ENCODE measurements at regions not wholly inside any gene's neighbourhood (a gene's known extent, or its start where the extent isn't known, plus 50 kb on each side); places are given as distances from the start of the nearest gene placed in this dataset.

DNA sequence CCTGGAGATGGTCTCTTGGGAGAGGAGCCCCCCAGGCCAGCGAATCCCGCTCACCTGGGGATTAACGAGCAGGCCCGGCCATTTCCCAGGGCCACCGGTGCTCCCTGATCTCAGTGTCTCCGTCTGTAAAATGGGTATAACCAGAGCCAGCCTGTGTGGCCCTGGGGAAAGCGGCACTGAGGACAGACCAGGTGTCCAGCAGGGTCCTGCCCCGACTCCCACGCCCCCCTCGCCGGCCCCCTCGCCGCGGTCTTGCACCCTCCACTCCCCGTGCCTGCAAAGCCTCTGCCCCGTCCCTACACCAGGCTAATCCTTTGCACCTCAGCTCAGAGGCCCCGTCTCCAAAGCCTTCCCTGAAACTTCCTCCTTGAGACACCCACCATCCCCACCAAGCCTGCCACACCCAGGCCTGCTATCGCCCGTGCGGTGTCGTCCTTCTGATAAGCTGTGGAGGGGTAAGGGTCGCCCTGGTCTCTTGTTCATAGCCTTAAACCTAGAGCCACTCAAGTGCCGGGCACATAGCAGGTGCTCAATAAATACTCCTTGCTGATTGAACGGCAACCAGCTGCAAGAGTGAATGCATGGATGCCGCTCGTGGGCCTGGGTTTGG is 259.1 kb downstream of the C16orf95 start:
- no peak overlapping the region for H3K4me2 ChIP-seq (ENCODE audit: unreplicated experiment)
- no peaks in the 10 kb centered on the region for H3K79me2 ChIP-seq (ENCODE audit: insufficient read depth)
- H3F3A ChIP-seq (ENCODE audit: insufficient read depth): no peaks in the 10 kb centered on the region
- H2AFZ ChIP-seq: no peak overlapping the region
- H3K9me2 ChIP-seq (ENCODE audit: insufficient read depth): no peaks in the 10 kb centered on the region
- 74 to 78% methylated on average over 17 to 26 of the region's 26 CpGs for WGBS, 2 experiments (ENCODE audit: low coverage in 1 of 2, low lambda C conversion rate in 2 of 2, missing lambda C conversion rate in 2 of 2)
- no peak for DNase-seq
- H3K4me3 ChIP-seq: no peak overlapping the region
- no peaks in the 10 kb centered on the region for H3K9me3 ChIP-seq (ENCODE audit: low read depth)
- H3K36me3 ChIP-seq (ENCODE audit: low read depth): no peaks in the 10 kb centered on the region
- in situ Hi-C loops (cut with MboI): no loop called here
- H3K4me1 ChIP-seq (ENCODE audit: insufficient read depth): no peaks in the 10 kb centered on the region
- H3K9ac ChIP-seq: no peak overlapping the region
- TF ChIP-seq EZH2phosphoT487 (IDR thresholded peaks at IDR 0.05; ENCODE audit: insufficient read depth, low read depth) (no peak), EZH2 (IDR thresholded peaks at IDR 0.05; ENCODE audit: insufficient read depth, poor library complexity, severe bottlenecking) (no peak)
- H3K27me3 ChIP-seq (replicated peaks; ENCODE audit: insufficient read depth): peaks cover 26% of the 10 kb centered on the region
- H4K20me1 ChIP-seq (ENCODE audit: insufficient read depth): no peaks in the 10 kb centered on the region
- H3K27ac ChIP-seq: no peak overlapping the region

DNA sequence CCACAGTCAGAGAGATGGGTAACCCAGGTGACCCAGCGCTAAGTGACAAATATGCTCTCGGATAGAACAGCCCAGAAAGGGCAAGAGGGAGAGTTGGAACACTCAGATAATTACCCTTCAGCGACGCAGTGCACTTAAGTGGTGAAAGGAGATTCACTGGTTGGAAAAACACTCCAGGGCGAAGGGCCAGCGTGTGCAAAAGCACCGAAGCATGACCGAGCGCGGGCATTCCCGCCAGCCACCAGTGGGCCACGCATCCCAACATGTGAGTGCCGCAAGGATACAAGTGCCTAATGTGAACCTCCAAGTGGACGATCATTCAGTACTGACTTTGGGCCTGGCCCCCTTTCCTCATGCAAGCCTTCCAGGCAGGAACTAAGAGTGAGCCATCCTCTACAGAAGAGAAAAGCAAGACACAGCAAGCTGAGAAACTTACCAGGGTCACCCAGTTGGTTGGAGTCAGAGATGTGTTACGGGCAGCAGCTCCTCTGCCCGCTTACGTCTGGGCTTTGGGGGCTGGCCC is 258.4 kb downstream of the C16orf95 start:
- H3K4me1 ChIP-seq (ENCODE audit: insufficient read depth): no peaks in the 10 kb centered on the region
- no peak overlapping the region for H3K4me3 ChIP-seq
- peaks cover 24% of the 10 kb centered on the region for H3K27me3 ChIP-seq (replicated peaks; ENCODE audit: insufficient read depth)
- H3F3A ChIP-seq (ENCODE audit: insufficient read depth): no peaks in the 10 kb centered on the region
- H3K9me2 ChIP-seq (ENCODE audit: insufficient read depth): no peaks in the 10 kb centered on the region
- DNase-seq: no peak
- in situ Hi-C loops (cut with MboI): no loop called here
- no peaks in the 10 kb centered on the region for H3K9me3 ChIP-seq (ENCODE audit: low read depth)
- no peak overlapping the region for H3K27ac ChIP-seq
- H3K9ac ChIP-seq: no peak overlapping the region
- no peaks in the 10 kb centered on the region for H3K36me3 ChIP-seq (ENCODE audit: low read depth)
- no peak overlapping the region for H3K4me2 ChIP-seq (ENCODE audit: unreplicated experiment)
- TF ChIP-seq EZH2phosphoT487 (IDR thresholded peaks at IDR 0.05; ENCODE audit: insufficient read depth, low read depth): no peak
- TF ChIP-seq EZH2 (IDR thresholded peaks at IDR 0.05; ENCODE audit: insufficient read depth, poor library complexity, severe bottlenecking): no peak
- no peaks in the 10 kb centered on the region for H3K79me2 ChIP-seq (ENCODE audit: insufficient read depth)
- H2AFZ ChIP-seq: no peak overlapping the region
- no peaks in the 10 kb centered on the region for H4K20me1 ChIP-seq (ENCODE audit: insufficient read depth)
- 92% methylated on average over 17 of the region's 17 CpGs for WGBS, 2 experiments (ENCODE audit: low coverage in 1 of 2, low lambda C conversion rate in 2 of 2, missing lambda C conversion rate in 2 of 2)

DNA sequence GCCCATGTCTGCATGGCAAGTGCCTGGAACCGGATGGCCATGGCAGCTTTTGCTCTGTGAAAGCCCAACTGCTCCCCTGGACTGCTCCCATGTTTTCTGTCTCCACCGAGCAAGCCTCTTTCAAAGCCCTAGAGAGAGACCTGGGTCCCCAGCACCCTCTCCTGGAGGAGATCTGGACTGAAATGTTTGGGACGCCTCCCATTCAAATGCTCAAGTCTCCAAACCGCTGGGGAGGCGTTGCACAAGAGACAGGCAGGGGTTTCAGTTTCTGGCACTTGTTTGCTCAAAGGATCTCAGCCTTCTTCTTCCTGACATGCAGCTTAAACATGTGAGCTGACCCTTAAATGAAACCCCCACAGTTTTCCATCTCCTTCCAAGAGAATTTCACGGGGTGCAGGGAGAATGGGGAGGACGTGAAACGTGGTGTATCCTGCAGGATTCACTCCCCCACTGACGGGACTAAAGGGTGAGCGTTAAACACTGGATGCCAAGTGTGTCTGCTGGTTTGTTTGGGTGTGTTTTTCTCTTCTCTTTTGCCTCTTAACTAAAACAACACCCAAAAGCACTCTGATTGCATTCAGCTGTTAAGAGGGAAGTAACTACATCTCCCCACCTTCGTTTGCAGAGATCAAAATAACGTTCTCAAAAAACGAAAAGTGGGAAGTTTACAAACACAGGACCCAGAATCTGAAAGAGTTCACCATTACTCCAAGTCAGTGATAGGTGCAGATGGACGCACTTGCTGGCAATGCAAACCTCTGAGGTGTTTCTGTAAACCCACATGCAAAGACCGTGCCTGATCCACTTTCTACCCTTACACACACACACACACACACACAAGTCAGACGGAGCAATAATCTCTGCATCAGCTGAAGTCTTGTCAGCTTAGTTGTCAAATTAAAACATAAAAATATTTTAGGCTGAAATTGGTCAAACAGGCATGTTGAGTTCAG is 256.9 kb downstream of the C16orf95 start:
- Histone ChIP-seq H3K36me3 (ENCODE audit: low read depth) (no peaks in the 10 kb centered on the region), H4K20me1 (ENCODE audit: insufficient read depth) (no peaks in the 10 kb centered on the region), H3K4me3 (no peak overlapping the region), H3F3A (ENCODE audit: insufficient read depth) (no peaks in the 10 kb centered on the region), H3K27me3 (replicated peaks; ENCODE audit: insufficient read depth) (peaks cover 22% of the 10 kb centered on the region), H2AFZ (no peak overlapping the region), H3K9me2 (ENCODE audit: insufficient read depth) (no peaks in the 10 kb centered on the region), H3K9ac (no peak overlapping the region), H3K4me2 (ENCODE audit: unreplicated experiment) (no peak overlapping the region), H3K79me2 (ENCODE audit: insufficient read depth) (no peaks in the 10 kb centered on the region), H3K27ac (no peak overlapping the region), H3K9me3 (ENCODE audit: low read depth) (no peaks in the 10 kb centered on the region), H3K4me1 (ENCODE audit: insufficient read depth) (no peaks in the 10 kb centered on the region)
- TF ChIP-seq EZH2phosphoT487 (IDR thresholded peaks at IDR 0.05; ENCODE audit: insufficient read depth, low read depth): no peak
- TF ChIP-seq EZH2 (IDR thresholded peaks at IDR 0.05; ENCODE audit: insufficient read depth, poor library complexity, severe bottlenecking): no peak
- DNase-seq: peak; percentile 16
- in situ Hi-C loops (cut with MboI): loop anchor here (5.0 kb wide), 1 partner anchor 498 kb away; no protein-coding TSS in a partner anchor
- WGBS, 2 experiments (ENCODE audit: low coverage in 1 of 2, low lambda C conversion rate in 2 of 2, missing lambda C conversion rate in 2 of 2): 54 to 56% methylated on average over 16 of the region's 16 CpGs

DNA sequence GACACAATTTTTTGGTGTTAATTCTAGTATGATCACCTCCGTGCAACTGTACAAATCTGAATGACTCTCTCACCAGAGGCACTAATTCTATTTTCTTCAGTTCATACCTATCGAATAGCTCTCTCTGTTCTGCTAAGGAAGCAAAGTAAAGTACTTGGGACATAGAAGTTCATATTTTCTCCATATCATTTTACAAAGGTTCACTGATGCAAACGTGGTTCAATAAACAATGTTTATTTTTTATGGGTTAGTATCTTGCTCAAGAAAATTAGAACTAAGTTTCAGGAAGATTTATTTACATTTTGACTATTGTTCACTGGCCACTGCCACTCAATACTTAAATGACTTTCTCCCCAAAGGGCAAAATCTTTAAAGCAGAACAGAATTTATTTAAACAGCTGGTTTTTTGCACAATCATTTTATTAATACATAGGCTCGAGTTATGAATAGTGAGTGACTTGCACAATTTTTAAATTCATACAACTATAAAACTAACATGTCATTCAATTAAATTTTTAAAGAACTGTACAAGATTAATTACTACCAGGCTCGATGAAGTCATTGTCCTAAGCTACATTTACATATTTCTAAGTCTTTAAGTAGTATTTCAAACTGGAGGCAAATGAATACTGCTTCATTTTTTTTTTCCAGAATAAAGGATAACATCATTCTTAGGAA is 255.8 kb downstream of the C16orf95 start:
- Histone ChIP-seq H3K4me2 (ENCODE audit: unreplicated experiment) (no peak overlapping the region), H3K27me3 (replicated peaks; ENCODE audit: insufficient read depth) (peaks cover 19% of the 10 kb centered on the region), H3K27ac (no peak overlapping the region), H2AFZ (no peak overlapping the region), H3K79me2 (ENCODE audit: insufficient read depth) (no peaks in the 10 kb centered on the region), H3K9me3 (ENCODE audit: low read depth) (no peaks in the 10 kb centered on the region), H3K9ac (no peak overlapping the region), H3K9me2 (ENCODE audit: insufficient read depth) (no peaks in the 10 kb centered on the region), H3F3A (ENCODE audit: insufficient read depth) (no peaks in the 10 kb centered on the region), H3K4me1 (ENCODE audit: insufficient read depth) (no peaks in the 10 kb centered on the region), H3K36me3 (ENCODE audit: low read depth) (no peaks in the 10 kb centered on the region), H3K4me3 (no peak overlapping the region), H4K20me1 (ENCODE audit: insufficient read depth) (no peaks in the 10 kb centered on the region)
- in situ Hi-C loops (cut with MboI): loop anchor here (5.0 kb wide), 1 partner anchor 499 kb away; no protein-coding TSS in a partner anchor
- WGBS, 2 experiments (ENCODE audit: low coverage in 1 of 2, low lambda C conversion rate in 2 of 2, missing lambda C conversion rate in 2 of 2): 56 to 57% methylated on average over 5 of the region's 5 CpGs
- no peak for DNase-seq
- TF ChIP-seq EZH2phosphoT487 (IDR thresholded peaks at IDR 0.05; ENCODE audit: insufficient read depth, low read depth) (no peak), EZH2 (IDR thresholded peaks at IDR 0.05; ENCODE audit: insufficient read depth, poor library complexity, severe bottlenecking) (no peak)

Measured in GM23248 (cell line).